Gastroesophageal sphincter (tissue), 4 donors: ENCODE measurements at regions not wholly inside any gene's neighbourhood (a gene's known extent, or its start where the extent isn't known, plus 50 kb on each side); places are given as distances from the start of the nearest gene placed in this dataset.

Experiments used
- ATAC-seq: fragments of 150-250 bp; one replicate; pipeline ENCODE4 v1.9.1; 2016; ENCODE audit warnings: mild to moderate bottlenecking, moderate library complexity
- H3K27ac ChIP-seq, 4 donors: fragments of 200-600 bp; sonication (generic) in 3 of 4; 1 replicate in 3 of 4; 2 replicates in 1 of 4; pipeline ENCODE4 v1.5.1; 2016 to 2019
- H3K27me3 ChIP-seq: fragments of 200-600 bp; sonication (generic); one replicate; pipeline ENCODE4 v1.5.1; 2019
- H3K36me3 ChIP-seq, 2 donors: fragments of 200-600 bp; sonication (generic); one replicate each; pipeline ENCODE4 v1.5.1; 2019; ENCODE audit warnings: control low read depth in 1 of 2
- H3K4me1 ChIP-seq, 3 donors: fragments of 200-600 bp; sonication (generic); 1 replicate in 2 of 3; 2 replicates in 1 of 3; pipeline ENCODE4 v1.5.1; 2016 to 2019; ENCODE audit warnings: control low read depth in 2 of 3
- H3K4me3 ChIP-seq, 2 donors: fragments of 200-600 bp; sonication (generic); one replicate each; pipeline ENCODE4 v1.5.1; 2019; ENCODE audit warnings: mild to moderate bottlenecking in 1 of 2, moderate library complexity in 1 of 2
- H3K9me3 ChIP-seq, 3 donors: fragments of 200-600 bp; sonication (generic); one replicate each; pipeline ENCODE4 v1.5.1; 2017 to 2019; ENCODE audit warnings: control low read depth in 2 of 3
- CTCF ChIP-seq, 4 experiments: fragments of 200-600 bp in 2 of 4; fragments of 450-650 bp in 2 of 4; sonication (generic) in 1 of 4; IDR thresholded peaks; one replicate each; pipeline ENCODE4 v1.5.1; 2017 to 2019; ENCODE audit warnings: antibody characterized with exemption in 4 of 4, mild to moderate bottlenecking in 2 of 4, moderate library complexity in 2 of 4
- EP300 ChIP-seq: sonication (generic); formaldehyde crosslinking; IDR thresholded peaks from one replicate; pipeline ENCODE4 v1.6.1; 2017; ENCODE audit warnings: antibody characterized with exemption, mild to moderate bottlenecking
- POLR2A ChIP-seq, 2 donors: fragments of 450-650 bp; IDR thresholded peaks; one replicate each; pipeline ENCODE4 v1.6.1; 2017; ENCODE audit warnings: antibody characterized with exemption in 2 of 2, mild to moderate bottlenecking in 2 of 2, moderate library complexity in 1 of 2
- POLR2AphosphoS5 ChIP-seq: sonication (generic); formaldehyde crosslinking; IDR thresholded peaks from one replicate; pipeline ENCODE4 v1.6.1; 2017; ENCODE audit warnings: antibody characterized with exemption
- WGBS, 2 donors: methylation state at CpG; one replicate each; pipeline ENCODE4 v1.1.5; 2018; ENCODE audit warnings: low coverage in 1 of 2; 5-methylcytosine and 5-hydroxymethylcytosine counted together

GRCh38 chr2:5285872-5286769 is 406.1 kb upstream of the SOX11 start:
- Histone ChIP-seq H3K27ac (no peak overlapping the region), H3K27me3 (no peaks in the 10 kb centered on the region), H3K4me1 (peaks cover 0 to 13% (median 0%) of the 10 kb centered on the region in 3 donors), H3K9me3 (no peaks in the 10 kb centered on the region), H3K4me3 (no peak overlapping the region), H3K36me3 (no peaks in the 10 kb centered on the region)
- 49 to 61% methylated on average over 8 of the region's 8 CpGs for WGBS, 2 donors
- ATAC-seq = no peak
- no peak for TF ChIP-seq POLR2A (IDR thresholded peaks at IDR 0.05)
- no peak for TF ChIP-seq POLR2AphosphoS5
- no peak for TF ChIP-seq EP300
- TF ChIP-seq CTCF (IDR thresholded peaks at IDR 0.05) = no peak

- WGBS, 2 donors = 49 to 100% methylated on average over 1 to 5 of the region's 5 CpGs
- no peak overlapping the region for H3K27ac ChIP-seq
- ATAC-seq = no peak
Measured at GRCh38 chr2:5287558-5288334, 404.4 kb upstream of the SOX11 start.

GRCh38 chr2:5290900-5291546 is 401.2 kb upstream of the SOX11 start:
- H3K4me1 ChIP-seq = peaks cover 0 to 13% (median 0%) of the 10 kb centered on the region in 3 donors

More at GRCh38 chr2:5287558-5288334, 404.4 kb upstream of the SOX11 start:
- Histone ChIP-seq H3K4me1 (peaks cover 0 to 13% (median 0%) of the 10 kb centered on the region in 3 donors), H3K36me3 (no peaks in the 10 kb centered on the region), H3K4me3 (no peak overlapping the region), H3K27me3 (no peaks in the 10 kb centered on the region), H3K9me3 (no peaks in the 10 kb centered on the region)
- TF ChIP-seq EP300 = no peak
- no peak for TF ChIP-seq POLR2A (IDR thresholded peaks at IDR 0.05)
- no peak for TF ChIP-seq CTCF (IDR thresholded peaks at IDR 0.05)
- TF ChIP-seq POLR2AphosphoS5 = no peak

GRCh38 chr2:5304640-5305039 is 387.5 kb upstream of the SOX11 start:
- Histone ChIP-seq H3K9me3 (no peaks in the 10 kb centered on the region), H3K4me1 (no peaks in the 10 kb centered on the region), H3K27ac (no peak overlapping the region), H3K4me3 (no peak overlapping the region), H3K36me3 (no peaks in the 10 kb centered on the region), H3K27me3 (no peaks in the 10 kb centered on the region)
- TF ChIP-seq EP300 = no peak
- no peak for TF ChIP-seq CTCF (IDR thresholded peaks at IDR 0.05)
- no peak for TF ChIP-seq POLR2A (IDR thresholded peaks at IDR 0.05)
- WGBS, 2 donors = 100% methylated on average over 1 of the region's 1 CpG
- ATAC-seq = no peak

More at GRCh38 chr2:5290900-5291546, 401.2 kb upstream of the SOX11 start:
- H3K36me3 ChIP-seq = no peaks in the 10 kb centered on the region
- no peak for ATAC-seq
- H3K27me3 ChIP-seq = no peaks in the 10 kb centered on the region
- H3K27ac ChIP-seq = no peak overlapping the region
- H3K9me3 ChIP-seq = no peaks in the 10 kb centered on the region
- no peak overlapping the region for H3K4me3 ChIP-seq
- no peak for TF ChIP-seq POLR2AphosphoS5
- no peak for TF ChIP-seq POLR2A (IDR thresholded peaks at IDR 0.05)
- TF ChIP-seq CTCF (IDR thresholded peaks at IDR 0.05) = no peak
- no peak for TF ChIP-seq EP300
- WGBS, 2 donors = 44 to 50% methylated on average over 2 of the region's 2 CpGs
